ENCODE measurements at regions not wholly inside any gene's neighbourhood (a gene's known extent, or its start where the extent isn't known, plus 50 kb on each side); places are given as distances from the start of the nearest gene placed in this dataset.
A peak's percentile ranks its signal among the peaks of the same experiment; 100 is the strongest.

DNA sequence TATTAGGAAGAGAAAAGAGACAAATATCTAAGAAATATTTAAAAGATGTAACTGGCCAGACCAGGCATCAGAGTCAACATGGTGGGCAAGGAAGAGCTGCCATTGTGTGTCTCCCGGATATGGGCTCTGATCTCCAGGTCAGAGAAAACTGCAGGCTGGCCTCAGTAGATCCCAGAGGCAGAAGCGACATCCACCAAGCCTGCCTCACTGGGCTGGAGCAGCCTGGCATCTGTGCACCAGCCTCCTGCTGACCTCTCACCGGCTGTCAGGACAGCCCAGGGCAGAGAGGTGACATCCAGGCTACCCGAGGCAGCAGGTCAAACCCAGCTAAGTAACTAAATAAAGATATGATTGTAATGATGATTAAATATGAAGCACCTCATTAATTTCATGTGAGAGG is 162.8 kb upstream of the TNRC6C start:
- ATAC-seq (no peak), DNase-seq (peak in 1 of 5 donors; percentile 14)
- intact Hi-C loops (cut with DNase I), result loop anchor here in 1 of 10 donors (10.0 kb wide), 2 partner anchors 49 to 159 kb away; partner anchors contain the start of gene TNRC6C
- H3K27me3 ChIP-seq, result no peaks in the 10 kb centered on the region
- WGBS, 4 donors, result 72 to 87% (median 85%) methylated on average over 4 of the region's 4 CpGs
- H3K4me3 ChIP-seq, result no peak overlapping the region
- no peak for TF ChIP-seq POLR2A (IDR thresholded peaks at IDR 0.05)
- TF ChIP-seq, protein P1, sequence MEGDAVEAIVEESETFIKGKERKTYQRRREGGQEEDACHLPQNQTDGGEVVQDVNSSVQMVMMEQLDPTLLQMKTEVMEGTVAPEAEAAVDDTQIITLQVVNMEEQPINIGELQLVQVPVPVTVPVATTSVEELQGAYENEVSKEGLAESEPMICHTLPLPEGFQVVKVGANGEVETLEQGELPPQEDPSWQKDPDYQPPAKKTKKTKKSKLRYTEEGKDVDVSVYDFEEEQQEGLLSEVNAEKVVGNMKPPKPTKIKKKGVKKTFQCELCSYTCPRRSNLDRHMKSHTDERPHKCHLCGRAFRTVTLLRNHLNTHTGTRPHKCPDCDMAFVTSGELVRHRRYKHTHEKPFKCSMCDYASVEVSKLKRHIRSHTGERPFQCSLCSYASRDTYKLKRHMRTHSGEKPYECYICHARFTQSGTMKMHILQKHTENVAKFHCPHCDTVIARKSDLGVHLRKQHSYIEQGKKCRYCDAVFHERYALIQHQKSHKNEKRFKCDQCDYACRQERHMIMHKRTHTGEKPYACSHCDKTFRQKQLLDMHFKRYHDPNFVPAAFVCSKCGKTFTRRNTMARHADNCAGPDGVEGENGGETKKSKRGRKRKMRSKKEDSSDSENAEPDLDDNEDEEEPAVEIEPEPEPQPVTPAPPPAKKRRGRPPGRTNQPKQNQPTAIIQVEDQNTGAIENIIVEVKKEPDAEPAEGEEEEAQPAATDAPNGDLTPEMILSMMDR (IDR thresholded peaks at IDR 0.05), result no peak
- no peaks in the 10 kb centered on the region for H3K9me3 ChIP-seq
- peak overlapping the region in 1 of 12 donors; percentile 1 for H3K27ac ChIP-seq
- H3K4me1 ChIP-seq, result no peaks in the 10 kb centered on the region
- H3K36me3 ChIP-seq, result no peaks in the 10 kb centered on the region

DNA sequence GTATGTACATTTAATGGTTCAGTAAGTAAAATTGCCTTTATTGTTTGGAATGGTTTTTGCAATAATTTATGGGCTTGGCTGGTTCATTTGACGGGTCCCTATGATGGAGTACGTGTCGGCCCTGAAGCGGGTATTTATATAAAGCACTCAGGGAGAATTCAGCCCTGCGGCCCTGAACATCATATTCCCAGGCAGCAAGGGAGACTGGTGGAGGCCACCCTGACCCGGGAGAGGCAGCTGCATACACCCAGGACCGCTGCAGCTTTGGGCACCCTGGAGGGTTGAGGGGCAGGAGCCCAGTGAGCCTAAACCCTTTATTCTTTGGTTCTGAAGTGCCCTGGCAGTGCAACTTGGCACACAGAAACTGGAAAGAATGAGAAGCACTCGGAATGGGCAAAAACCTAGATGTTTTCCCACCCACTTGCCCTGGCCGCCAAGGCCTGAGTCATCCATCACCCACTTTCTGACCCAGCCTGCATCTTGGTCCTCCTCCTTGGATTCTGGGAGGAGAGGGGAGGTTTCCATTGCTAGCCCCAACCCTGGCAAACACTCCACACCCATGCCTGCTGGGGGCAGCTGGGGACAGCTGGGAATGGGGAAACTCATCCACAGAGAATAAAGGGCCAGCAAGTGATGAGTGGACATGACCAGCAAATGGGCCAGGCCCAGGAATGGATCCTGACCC is 162.2 kb upstream of the TNRC6C start:
- Histone ChIP-seq H3K27ac (peak overlapping the region in 1 of 12 donors; percentile 47), H3K4me3 (no peak overlapping the region), H3K9me3 (no peaks in the 10 kb centered on the region), H3K27me3 (no peaks in the 10 kb centered on the region), H3K4me1 (no peaks in the 10 kb centered on the region), H3K36me3 (no peaks in the 10 kb centered on the region)
- ATAC-seq, result no peak
- peak in 1 of 5 donors; percentile 18 for DNase-seq
- 85 to 92% (median 90%) methylated on average over 8 to 9 of the region's 9 CpGs for WGBS, 4 donors
- intact Hi-C loops (cut with DNase I), result loop anchor here in 1 of 10 donors (10.0 kb wide), 2 partner anchors 48 to 158 kb away; partner anchors contain the start of gene TNRC6C
- TF ChIP-seq POLR2A (IDR thresholded peaks at IDR 0.05), result no peak
- TF ChIP-seq, protein P1 (IDR thresholded peaks at IDR 0.05), result no peak

DNA sequence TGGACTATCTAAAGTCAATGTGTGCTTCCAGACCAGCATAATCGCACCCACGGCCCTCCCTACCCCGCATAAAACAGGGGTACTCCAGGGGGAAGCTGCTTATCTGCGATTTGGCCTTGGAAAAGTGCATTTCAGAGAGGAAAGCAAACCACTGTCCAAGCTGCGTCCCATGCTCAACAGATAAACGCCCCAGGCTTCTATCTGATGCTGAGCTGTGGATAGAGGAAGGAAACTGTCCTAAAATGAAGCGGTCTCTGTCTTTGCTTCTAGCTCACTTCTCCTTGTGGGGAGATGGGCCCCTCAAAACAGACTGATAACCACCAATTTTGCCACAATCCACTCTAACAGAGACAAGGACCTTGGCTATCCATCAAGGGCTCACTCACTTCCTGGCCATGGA is 160.5 kb upstream of the TNRC6C start:
- intact Hi-C loops (cut with DNase I), result loop anchor here in 1 of 10 donors (10.0 kb wide), 2 partner anchors 47 to 157 kb away; partner anchors contain the start of gene TNRC6C
- ATAC-seq (no peak), DNase-seq (peak in 1 of 5 donors; percentile 1)
- no peaks in the 10 kb centered on the region for H3K36me3 ChIP-seq
- TF ChIP-seq POLR2A (IDR thresholded peaks at IDR 0.05), result no peak
- TF ChIP-seq, protein P1 (IDR thresholded peaks at IDR 0.05), result no peak
- peaks cover 0 to 2% (median 0%) of the 10 kb centered on the region in 9 donors for H3K27me3 ChIP-seq
- H3K27ac ChIP-seq, result no peak overlapping the region
- whole genome bisulfite sequencing, 4 donors, result 78 to 83% (median 81%) methylated on average over 7 of the region's 7 CpGs
- no peaks in the 10 kb centered on the region for H3K9me3 ChIP-seq
- H3K4me1 ChIP-seq, result peaks cover 0 to 10% (median 6%) of the 10 kb centered on the region in 12 donors
- no peak overlapping the region for H3K4me3 ChIP-seq

DNA sequence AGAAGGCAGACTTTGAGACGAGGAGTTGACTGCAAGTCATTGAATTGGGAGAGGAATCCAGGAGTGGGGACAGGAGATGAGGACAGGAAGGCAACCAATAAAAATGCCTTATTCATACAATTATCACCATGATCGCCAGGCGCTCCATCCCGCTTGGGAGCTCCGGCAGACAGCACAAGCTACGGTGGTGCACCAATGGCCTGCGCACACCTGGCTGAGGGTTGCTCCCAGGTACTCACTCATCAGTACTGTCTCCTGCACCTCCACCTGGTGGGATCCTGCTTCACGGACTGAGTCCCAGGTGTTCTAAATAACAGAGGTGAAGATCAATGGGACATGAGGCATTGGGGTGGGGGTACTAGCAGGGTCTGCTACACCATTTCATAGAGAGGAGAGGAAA is 160.0 kb upstream of the TNRC6C start:
- intact Hi-C loops (cut with DNase I), result loop anchor here in 1 of 10 donors (10.0 kb wide), 2 partner anchors 46 to 156 kb away; partner anchors contain the start of gene TNRC6C
- DNase-seq (peak in 1 of 5 donors; percentile 9), ATAC-seq (no peak)
- Histone ChIP-seq H3K9me3 (no peaks in the 10 kb centered on the region), H3K27ac (no peak overlapping the region), H3K36me3 (no peaks in the 10 kb centered on the region), H3K27me3 (peaks cover 0 to 2% (median 0%) of the 10 kb centered on the region in 9 donors), H3K4me1 (peaks cover 0 to 15% (median 7%) of the 10 kb centered on the region in 12 donors), H3K4me3 (no peak overlapping the region)
- no peak for TF ChIP-seq POLR2A (IDR thresholded peaks at IDR 0.05)
- TF ChIP-seq, protein P1 (IDR thresholded peaks at IDR 0.05), result no peak
- WGBS, 4 donors, result 89 to 95% (median 94%) methylated on average over 8 of the region's 8 CpGs
